SIG-M5 treated with dmso at 0.1 percent for 504 hours (cell line): ENCODE measurements at regions not wholly inside any gene's neighbourhood (a gene's known extent, or its start where the extent isn't known, plus 50 kb on each side); places are given as distances from the start of the nearest gene placed in this dataset.

Source experiments
- DNase-seq: peaks from one replicate; lab custom pipeline; 2025; ENCODE audit not compliant: unreplicated experiment; lab: John Stamatoyannopoulos, UW

GRCh38 chr7:47691988-47692387, 110.1 kb upstream of the TNS3 start:
- DNase-seq: no peak

GRCh38 chr7:47690902-47691558, 109.1 kb upstream of the TNS3 start:
- no peak for DNase-seq

GRCh38 chr7:47689558-47689957, 107.6 kb upstream of the TNS3 start:
- DNase-seq: no peak

GRCh38 chr7:47688311-47689100, 106.6 kb upstream of the TNS3 start:
- DNase-seq: no peak

- no peak for DNase-seq
Observed at GRCh38 chr7:47685712-47686376, 103.9 kb upstream of the TNS3 start.

- DNase-seq: no peak
Observed at GRCh38 chr7:47685151-47685550, 103.2 kb upstream of the TNS3 start.

GRCh38 chr7:47684728-47685127, 102.8 kb upstream of the TNS3 start:
- DNase-seq: no peak

GRCh38 chr7:47683485-47683898, 101.6 kb upstream of the TNS3 start:
- DNase-seq: no peak

- DNase-seq: no peak
Observed at GRCh38 chr7:47682874-47683273, 101.0 kb upstream of the TNS3 start.

GRCh38 chr7:47681249-47681810, 99.4 kb upstream of the TNS3 start:
- DNase-seq: no peak

GRCh38 chr7:47678641-47679380, 96.9 kb upstream of the TNS3 start:
- DNase-seq: no peak

GRCh38 chr7:47677664-47678063, 95.8 kb upstream of the TNS3 start:
- no peak for DNase-seq

- DNase-seq: no peak
Observed at GRCh38 chr7:47677093-47677492, 95.2 kb upstream of the TNS3 start.

- DNase-seq: no peak
Observed at GRCh38 chr7:47672977-47673381, 91.1 kb upstream of the TNS3 start.

- DNase-seq: no peak
Observed at GRCh38 chr7:47672271-47672791, 90.4 kb upstream of the TNS3 start.

GRCh38 chr7:47671358-47671757, 89.4 kb upstream of the TNS3 start:
- DNase-seq: no peak

GRCh38 chr7:47670729-47671128, 88.8 kb upstream of the TNS3 start:
- DNase-seq: peak; percentile 15

- DNase-seq: no peak
Observed at GRCh38 chr7:47669901-47670384, 88.0 kb upstream of the TNS3 start.

- peak; percentile 88 for DNase-seq
Observed at GRCh38 chr7:47669178-47669891, 87.4 kb upstream of the TNS3 start.
